GM21390 (cell line): ENCODE measurements at regions not wholly inside any gene's neighbourhood (a gene's known extent, or its start where the extent isn't known, plus 50 kb on each side); places are given as distances from the start of the nearest gene placed in this dataset.
"Not testable (repeated sequence)": the region's sequence is repeated elsewhere in the genome, so short reads cannot be mapped to it uniquely, and the experiment has no call there.

Source experiments
- ATAC-seq: cut with Tn5 transposase; IDR thresholded peaks from one replicate; pipeline ENCODE4 v1.9.1; 2021; ENCODE audit not compliant: unreplicated experiment

DNA sequence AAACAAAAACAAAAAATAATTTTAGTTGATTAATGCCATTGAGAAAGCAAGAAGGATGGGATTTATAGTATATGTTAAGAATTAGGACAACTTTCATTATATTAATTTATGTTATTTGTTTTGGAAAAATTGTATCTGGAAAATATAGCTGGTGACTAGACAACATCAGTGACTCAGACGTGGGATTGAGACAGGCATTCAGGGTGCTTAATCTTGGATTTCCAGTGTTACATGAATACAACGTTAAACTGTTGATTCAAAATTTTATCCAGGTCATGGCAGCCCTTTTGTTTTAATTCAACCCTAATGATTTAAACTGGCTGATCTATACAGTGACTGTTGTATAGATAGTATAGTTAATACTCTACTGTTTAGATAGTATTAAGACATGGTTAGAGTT lies 827.1 kb upstream of the B3GALT2 start:
- no peak for ATAC-seq

DNA sequence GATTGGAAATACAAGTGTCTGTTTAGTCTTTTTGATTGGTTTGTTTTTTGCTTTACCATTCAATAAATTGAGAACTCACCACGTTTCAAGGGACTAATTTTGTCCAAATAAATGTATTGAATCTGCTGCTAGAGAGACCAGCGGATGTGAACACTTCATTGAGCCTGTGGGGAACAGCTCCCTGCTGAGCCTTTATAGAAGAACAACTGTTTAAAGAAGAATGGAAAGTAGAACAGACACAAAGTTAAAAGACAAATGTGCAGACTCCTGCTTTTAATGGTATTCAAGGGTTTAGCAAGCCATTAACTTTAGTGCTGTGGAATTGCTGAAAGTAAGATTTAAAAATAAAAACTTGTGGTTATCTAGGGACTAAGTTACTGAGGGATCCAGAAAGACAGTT lies 817.7 kb upstream of the B3GALT2 start:
- ATAC-seq: no peak

DNA sequence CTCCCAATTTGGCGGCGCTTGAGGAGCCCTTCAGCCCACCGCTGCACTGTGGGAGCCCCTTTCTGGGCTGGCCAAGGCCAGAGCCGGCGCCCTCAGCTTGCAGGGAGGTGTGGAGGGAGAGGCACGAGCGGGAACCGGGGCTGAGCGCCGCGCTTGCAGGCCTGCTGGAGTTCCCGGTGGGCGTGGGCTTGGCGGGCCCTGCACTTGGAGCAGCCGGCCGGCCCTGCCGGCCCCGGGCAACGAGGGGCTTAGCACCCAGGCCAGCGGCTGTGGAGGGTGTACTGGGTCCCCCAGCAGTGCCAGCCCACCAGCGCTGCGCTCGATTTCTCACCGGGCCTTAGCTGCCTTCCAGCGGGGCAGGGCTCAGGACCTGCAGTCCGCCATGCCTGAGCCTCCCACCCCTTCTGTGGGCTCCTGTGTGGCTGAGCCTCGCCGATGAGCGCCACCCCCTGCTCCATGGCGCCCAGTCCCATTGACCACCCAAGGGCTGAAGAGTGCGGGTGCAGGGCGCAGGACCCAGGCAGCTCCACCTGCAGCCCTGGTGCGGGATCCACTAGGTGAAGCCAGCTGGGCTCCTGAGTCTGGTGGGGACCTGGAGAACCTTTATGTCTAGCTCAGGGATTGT lies 815.4 kb upstream of the B3GALT2 start:
- ATAC-seq: not testable (repeated sequence)

DNA sequence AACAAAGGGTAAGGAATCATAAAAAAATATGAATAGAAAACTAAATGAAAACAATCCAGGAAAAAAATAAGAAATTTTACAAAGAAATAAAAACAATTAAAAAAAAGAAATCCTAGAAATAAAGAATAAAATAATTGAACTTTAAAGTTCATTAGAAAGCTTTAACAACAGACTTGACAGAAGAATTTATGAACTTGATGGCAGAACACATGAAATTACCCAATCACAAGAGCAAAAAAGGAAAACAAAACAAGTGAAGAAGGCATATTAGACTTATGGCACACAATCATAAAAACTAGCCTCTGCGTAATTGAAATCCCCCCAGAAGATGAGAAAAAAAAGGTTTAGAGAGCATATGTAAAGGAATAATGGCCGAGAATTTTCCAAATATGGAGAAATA lies 802.5 kb upstream of the B3GALT2 start:
- no peak for ATAC-seq

DNA sequence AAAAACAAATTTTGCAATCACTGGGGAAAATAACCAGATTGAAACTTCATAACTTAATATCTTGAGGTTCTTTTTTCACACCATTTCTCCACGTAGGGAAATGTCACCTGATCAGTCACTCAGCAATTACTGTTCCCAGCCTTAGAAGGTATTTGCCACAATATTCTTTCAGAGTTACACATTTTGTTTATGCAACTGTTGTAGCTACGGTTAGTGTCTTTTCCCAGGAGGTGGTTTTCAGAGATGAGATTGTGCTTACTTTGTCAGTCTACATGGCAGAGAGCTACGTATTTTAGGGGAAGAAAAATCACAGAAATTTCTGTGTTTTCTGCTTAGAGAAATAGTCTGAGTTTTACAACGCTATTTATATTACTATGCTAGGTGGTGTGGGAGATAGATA lies 792.8 kb upstream of the B3GALT2 start:
- ATAC-seq: no peak

DNA sequence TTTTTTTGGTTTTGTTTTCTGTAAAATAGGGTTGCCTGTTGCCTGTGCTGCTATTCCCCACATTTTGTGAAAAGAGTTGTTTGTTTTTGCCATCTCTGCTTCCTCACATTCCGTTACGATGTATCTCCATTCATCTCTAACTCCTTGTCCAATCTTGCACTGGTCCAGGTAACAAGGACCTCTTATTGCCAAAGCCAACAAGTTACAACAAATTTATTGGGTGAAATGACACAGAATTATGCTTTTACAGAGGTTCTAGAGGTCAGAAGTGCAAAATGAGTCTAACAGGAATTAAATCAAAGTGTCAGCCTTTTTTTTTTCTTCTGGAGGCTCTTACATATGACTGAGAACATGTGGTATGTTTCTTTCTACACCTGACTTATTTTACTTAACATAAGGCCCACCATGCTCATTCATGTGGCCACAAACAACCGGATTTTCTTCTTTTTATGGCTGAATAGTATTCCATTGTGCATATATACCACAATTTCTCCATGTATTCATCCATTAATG lies 787.9 kb upstream of the B3GALT2 start:
- no peak for ATAC-seq

DNA sequence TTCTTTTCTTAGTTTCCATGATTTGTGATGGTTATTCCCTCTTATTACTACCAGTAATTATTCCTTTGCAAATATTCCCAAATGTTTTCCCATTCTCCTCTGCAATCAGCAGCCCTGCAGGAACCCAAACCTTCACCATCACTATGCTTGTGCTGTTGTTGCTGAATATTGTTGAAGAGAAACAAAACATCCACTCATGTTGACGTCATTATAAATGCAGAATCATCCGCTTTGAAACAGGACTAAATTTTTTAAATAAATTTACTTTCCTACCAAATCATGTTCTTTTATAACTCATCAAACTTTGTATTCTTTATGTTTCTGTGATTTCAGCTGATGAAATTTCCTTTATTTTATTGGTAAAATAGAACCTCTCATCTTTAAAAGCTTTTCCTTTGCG lies 787.0 kb upstream of the B3GALT2 start:
- no peak for ATAC-seq

DNA sequence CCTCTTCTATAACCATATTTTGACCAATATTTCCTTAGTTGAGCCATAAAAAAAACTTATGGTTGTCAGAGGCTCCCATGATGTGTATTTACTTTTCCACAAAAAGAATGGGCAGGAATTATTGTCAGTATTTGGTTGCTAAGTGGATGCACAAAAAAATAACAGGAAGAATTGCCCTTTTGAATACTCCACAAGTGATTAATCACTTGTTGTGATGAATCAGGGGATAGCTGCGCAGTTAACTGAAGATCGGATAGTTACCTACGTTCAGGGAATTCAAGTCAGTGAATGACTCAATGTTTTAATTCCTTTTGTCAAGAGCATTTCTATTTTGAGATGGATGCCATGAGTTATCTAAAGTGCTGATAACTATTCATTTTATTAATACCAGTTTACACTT lies 785.2 kb upstream of the B3GALT2 start:
- no peak for ATAC-seq

DNA sequence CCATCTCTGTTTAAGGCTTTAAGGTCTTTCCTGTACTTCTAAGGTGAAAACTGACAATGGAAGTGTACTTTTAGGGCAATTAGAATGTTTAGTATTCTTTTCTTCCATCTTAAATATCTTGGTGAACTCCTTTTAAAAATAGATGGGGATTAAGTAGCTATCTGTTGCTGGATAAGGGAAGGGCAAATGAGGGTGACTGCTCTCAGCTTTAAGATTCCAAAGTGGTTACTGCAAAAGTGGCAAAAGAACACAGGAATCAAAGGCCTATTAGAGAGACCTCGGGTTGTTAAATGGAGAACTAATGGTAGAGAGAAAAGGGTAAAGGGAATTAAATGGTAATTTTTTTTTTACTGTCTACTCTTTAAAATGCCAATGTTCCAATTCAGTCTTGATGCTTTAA lies 774.1 kb upstream of the B3GALT2 start:
- ATAC-seq: no peak

DNA sequence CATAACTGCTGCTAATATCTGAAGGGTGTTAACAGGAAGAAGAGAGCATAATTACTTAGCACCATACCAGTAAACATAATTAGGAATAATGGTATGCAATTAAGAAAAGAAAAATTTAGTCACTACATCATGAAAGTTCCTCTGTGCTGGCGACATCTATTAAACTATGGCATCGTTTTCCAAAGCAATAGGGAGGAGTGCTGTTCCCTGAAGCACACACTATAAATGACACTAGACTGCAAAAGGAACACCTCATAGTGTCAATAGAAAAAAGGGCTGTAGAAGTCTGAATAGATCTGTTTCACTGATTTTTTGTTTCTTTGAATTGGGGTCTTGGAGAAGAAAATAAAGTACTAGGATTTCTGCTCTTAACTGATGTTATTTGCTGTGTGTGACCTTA lies 773.6 kb upstream of the B3GALT2 start:
- no peak for ATAC-seq

DNA sequence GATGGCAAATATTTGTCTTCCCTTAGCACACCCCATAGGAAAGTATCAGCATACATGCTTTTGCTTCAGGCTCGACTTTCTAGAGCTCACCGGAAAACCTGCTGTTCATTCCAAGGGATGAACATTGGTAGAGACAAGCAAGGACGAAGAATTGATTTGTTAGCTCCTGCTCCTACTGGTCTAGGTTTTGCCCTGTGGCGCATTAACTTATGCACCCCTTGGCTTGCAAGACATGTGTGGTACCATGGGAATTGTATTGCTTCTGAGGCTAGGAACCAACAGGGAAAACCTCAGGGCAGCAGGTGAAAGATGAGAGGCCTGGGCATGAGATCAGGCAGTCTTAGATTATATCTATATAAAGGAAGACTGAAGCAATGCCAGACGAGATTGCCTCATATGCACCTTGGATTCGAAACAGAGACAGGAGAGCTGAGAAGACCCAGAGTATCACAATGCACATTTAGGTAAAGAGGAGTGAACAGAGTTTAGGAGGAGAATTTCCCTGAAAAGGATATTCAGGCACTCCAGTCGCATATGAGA lies 771.2 kb upstream of the B3GALT2 start:
- ATAC-seq: no peak

DNA sequence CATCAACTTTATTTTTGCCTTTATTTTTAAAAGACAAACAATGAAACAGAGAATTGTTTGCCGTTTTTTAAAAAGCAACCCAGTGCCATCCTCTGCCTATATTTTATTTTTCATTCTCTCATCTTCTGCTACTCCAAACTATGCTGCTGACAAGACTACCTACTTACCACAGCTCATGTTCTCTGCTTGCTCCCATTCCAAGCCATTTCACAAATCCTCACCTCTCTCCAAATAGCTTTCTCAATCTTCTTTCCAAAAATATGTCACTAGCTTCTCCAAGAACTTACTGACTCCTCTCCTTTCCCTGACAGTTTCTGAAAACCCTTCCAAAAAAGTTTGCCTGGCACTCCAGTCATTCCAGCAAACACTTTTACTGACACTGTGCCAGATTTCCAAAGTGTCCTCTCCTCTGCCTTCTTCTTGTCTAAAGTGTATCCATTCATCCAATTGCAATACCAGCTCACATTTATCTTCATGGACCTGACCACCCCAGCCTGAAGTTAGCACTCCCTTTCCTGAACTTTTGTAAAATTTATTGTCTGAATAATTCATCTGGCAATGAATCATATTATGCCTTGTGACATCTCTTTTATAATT lies 766.5 kb upstream of the B3GALT2 start:
- no peak for ATAC-seq

DNA sequence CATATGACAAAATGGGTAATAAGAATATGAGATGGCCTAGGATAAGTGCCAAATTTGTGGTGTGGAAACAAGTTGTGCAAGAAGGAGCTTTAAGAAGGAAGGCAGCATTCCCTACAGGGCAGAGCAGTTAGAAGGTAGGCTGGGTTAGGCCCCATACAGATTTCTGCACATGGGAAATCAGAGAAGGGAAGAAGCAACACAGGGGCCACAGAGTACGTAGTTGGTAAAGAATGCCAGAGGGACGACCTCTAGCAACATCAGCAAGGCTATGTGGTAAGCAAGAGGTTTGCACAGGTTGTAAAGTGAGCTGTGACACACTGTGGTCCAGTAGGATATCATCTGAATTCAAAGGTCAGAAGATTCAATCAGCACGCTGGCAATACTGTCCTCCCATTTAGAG lies 765.6 kb upstream of the B3GALT2 start:
- ATAC-seq: no peak

DNA sequence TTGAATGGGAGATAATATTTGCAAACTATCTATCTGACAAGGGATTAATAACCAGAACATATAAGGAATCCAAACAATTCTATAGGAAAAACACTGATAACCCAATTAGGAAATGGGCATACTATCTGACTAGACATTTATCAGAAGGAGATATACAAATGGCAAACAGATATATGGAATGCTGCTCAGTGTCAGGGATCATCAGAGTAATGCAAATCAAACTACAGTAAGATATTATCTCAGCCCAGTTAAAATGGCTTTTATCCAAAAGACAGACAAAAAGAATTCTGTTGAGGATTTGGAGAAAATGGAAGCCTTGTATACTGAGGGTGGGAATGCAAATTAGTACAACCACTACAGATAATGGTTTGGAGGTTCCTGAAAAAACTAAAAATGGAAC lies 758.0 kb upstream of the B3GALT2 start:
- no peak for ATAC-seq

DNA sequence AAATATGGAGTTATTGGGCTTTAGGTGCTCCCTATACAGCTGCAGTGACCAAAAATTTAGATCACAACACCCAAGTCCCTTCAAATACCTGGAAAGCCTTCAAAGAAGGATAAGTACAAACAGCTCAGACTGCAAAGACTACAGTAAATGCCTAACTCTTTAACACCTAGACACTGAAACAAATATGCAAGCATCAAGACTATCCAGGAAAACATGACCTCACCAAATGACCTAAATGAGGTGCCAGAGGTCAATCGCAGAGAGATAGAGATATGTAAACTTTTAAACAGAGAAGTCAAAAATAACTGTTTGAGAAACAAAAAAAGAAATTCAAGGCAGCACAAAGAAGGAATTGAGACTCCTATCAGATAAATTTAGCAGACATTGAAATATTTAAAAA lies 753.8 kb upstream of the B3GALT2 start:
- ATAC-seq: no peak

DNA sequence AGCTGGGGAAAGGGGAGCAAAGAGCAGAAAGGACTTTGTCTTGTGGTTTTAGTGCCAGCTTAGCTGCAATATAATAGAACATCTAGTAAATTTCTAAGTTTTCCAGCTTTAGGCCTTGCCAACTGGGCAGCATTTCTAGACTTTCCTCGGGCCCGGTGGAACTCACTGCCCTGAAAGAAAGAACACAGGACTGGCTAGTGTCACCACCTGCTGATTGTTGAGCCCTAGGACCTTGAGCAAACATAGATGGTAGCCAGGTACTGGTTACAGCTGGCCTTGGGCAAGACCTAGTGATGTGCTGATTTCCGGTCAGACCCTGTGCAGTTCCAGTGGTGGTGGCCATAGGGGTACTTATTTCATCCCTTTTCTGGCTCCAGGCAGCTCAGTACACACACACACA lies 753.2 kb upstream of the B3GALT2 start:
- no peak for ATAC-seq

DNA sequence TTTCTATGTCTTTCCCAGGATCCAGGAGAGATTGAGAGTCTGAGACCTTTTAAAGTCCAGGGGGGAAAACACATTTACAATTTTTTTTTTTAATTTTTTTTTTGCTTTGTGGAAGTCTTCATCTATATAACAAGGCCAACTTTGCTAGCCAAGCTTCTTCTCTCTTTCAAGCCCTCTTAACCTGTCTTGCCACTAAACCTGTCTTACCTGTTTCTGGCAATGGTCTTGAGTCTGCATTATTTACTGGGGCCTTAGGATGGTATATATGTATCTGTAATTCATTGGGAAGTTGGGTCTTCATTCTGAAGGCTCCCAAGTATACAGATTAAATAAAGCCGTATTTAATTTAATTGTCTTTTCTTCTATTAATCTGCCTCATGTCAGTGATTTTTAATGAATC lies 750.9 kb upstream of the B3GALT2 start:
- no peak for ATAC-seq

DNA sequence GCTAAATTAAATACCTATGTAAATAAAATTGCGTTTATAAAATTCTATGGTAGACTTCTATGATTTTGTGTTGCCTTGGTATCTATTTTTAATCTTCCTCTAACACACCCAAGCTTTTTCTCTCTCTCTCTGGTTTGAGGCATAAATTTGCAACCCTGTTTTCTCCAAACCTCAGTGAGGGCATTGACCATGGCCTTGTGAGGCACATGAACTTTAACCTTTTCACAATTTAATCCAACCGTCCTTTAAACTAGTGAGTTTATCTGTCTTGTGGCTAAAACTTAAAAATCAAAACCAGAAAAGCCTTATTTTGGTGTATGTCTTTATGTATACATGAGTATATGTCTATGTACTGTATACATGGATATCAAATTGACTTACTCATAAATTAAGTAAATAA lies 746.6 kb upstream of the B3GALT2 start:
- ATAC-seq: no peak

DNA sequence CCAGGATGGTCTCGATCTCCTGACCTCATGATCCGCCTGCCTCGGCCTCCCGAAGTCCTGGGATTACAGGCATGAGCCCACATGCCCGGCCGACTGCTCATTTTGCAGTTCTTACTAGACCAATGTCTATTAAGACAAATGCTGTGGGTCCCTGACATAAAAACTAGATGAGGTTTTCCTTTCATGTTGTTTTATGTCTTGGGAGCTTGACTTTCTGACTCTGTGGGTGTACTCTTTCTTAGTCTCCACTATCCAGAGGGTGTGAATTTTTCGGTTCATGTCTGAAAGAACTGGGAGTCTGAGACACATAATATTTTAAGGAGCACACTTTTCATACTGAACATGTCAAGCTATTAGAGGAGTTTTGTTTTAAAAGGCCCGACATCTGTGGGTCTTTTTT lies 744.9 kb upstream of the B3GALT2 start:
- ATAC-seq: no peak

DNA sequence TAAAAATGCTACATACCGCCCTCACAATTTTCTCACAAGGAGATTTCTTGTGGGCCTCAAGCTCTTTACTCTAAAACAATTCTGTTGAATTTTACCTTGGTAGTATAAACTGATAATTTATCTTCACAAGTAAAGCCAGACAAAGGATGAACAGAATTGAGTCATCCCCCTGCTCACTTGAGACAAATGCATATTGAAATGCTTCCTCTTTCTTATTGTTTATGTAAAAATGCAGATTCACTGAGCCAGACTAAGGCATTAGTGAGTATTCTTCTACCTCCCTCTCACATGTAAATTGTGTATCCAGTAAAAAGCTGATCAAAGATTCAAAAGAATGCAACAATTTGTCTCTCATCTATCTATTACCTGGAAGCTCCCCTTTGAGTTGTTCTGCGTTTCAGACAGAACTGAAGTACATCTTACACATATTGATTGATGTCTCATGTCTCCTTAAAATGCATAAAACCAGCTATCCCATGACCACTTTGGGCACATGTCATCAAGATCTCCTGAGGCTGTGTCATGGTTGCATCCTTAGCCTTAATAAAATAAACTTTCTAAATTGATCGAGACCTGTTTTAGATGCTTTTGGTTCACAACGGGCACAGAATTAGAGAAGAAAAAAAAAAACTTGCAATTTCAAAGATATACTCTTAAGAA lies 743.1 kb upstream of the B3GALT2 start:
- no peak for ATAC-seq

DNA sequence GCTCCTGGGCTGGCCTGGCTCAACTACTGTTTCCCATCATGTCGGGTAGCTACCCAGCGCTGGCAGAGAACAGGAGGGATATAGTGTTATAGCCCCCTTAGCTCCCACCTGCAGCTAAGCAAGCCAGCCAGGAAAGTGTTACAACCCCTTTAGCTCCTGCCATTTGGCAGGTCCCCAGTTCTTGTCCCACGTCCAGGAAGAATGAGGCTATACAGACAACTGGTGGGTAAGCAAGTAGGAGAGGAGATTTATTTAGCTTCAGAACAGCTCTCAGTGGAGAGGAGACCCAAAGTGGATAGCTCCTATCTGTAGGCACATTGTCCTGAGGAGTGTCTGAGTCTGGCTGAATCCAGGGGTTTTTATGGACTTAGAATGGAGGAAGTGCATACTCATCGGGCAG lies 741.1 kb upstream of the B3GALT2 start:
- ATAC-seq: no peak

DNA sequence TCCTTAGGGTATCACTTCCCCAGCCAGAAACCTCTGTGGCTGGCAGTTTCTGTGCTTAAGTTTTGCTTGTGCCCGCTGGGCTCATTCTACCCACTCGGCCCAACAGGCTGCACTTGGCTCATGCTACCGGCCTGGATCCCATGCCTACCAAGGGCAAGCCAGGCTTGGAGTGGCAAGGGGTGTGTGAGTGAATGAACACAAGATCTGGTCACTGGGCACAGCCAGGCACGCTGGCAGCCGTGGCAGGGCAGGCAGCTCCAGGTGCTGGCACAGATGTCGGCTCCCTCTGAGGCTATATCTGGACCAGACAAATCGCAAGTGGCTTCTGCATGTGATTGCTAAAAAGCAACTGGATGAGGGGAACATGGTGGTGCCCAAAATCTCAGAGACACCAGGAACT lies 740.5 kb upstream of the B3GALT2 start:
- ATAC-seq: no peak
